B cell (primary cell): ENCODE measurements at regions not wholly inside any gene's neighbourhood (a gene's known extent, or its start where the extent isn't known, plus 50 kb on each side); places are given as distances from the start of the nearest gene placed in this dataset.

Source experiments
- EZH2 ChIP-seq: IDR thresholded peaks from 2 replicates; pipeline ENCODE4 v1.6.1; 2012; ENCODE audit warnings: borderline replicate concordance, low read depth, mild to moderate bottlenecking, moderate library complexity, low read length; ENCODE audit not compliant: insufficient read depth, poor library complexity, severe bottlenecking
- TF ChIP-seq, protein P1 (sequence below): fragments of 200-600 bp; IDR thresholded peaks from one replicate; pipeline ENCODE4 v1.8.0; 2022; ENCODE audit warnings: antibody characterized with exemption, mild to moderate bottlenecking

DNA sequence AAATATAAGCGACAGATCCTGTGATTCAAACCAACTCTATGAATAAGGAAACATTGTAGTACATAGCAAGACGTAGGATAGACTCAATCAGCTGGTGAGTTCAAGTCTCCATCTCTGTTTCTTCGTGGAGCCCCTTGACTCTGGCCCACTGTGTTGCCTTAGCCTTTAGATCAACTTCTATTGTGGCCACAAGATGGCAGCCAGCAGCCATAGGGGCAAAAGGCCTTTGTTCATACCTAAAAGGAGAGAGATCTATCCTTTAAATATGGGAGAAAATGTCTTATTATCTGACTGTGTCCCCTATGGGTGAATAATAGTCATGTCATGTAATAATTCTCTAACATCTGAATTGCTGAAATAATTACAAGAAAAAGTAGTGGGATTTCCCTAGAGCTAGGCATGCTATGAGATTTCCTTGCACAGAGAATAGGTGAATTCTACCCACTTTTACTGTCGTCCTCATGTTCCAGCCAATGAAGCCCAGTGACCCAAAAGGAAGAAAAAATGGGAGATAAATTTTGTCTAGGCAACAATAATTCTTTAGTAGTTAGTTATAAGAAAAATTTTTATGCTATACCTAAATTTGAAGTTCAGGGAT lies 129.4 kb downstream of the PCDH20 start:
- TF ChIP-seq, protein P1, sequence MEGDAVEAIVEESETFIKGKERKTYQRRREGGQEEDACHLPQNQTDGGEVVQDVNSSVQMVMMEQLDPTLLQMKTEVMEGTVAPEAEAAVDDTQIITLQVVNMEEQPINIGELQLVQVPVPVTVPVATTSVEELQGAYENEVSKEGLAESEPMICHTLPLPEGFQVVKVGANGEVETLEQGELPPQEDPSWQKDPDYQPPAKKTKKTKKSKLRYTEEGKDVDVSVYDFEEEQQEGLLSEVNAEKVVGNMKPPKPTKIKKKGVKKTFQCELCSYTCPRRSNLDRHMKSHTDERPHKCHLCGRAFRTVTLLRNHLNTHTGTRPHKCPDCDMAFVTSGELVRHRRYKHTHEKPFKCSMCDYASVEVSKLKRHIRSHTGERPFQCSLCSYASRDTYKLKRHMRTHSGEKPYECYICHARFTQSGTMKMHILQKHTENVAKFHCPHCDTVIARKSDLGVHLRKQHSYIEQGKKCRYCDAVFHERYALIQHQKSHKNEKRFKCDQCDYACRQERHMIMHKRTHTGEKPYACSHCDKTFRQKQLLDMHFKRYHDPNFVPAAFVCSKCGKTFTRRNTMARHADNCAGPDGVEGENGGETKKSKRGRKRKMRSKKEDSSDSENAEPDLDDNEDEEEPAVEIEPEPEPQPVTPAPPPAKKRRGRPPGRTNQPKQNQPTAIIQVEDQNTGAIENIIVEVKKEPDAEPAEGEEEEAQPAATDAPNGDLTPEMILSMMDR: no peak
- no peak for TF ChIP-seq EZH2
